ENCODE measurements at regions not wholly inside any gene's neighbourhood (a gene's known extent, or its start where the extent isn't known, plus 50 kb on each side); places are given as distances from the start of the nearest gene placed in this dataset.
A peak's percentile ranks its signal among the peaks of the same experiment; 100 is the strongest.
"Not testable (repeated sequence)": the region's sequence is repeated elsewhere in the genome, so short reads cannot be mapped to it uniquely, and the experiment has no call there.

- H3K4me1 Mint-ChIP-seq: no peaks in the 10 kb centered on the region
- no peak for DNase-seq
- CTCF ChIA-PET: no interaction called here
- H3K27me3 Mint-ChIP-seq: no peaks in the 10 kb centered on the region
- H3K4me3 Mint-ChIP-seq: no peak overlapping the region
- H3K36me3 Mint-ChIP-seq: no peaks in the 10 kb centered on the region
- H3K27ac Mint-ChIP-seq: no peak overlapping the region
- H3K9me3 Mint-ChIP-seq: no peaks in the 10 kb centered on the region
These were observed 53.5 kb upstream of the EPB41L4A start for GRCh38 chr5:112472614-112473013.

GRCh38 chr5:112473989-112474388 lies 54.9 kb upstream of the EPB41L4A start:
- Mint-ChIP-seq H3K36me3 (no peaks in the 10 kb centered on the region), H3K27me3 (peaks cover 4% of the 10 kb centered on the region), H3K9me3 (no peaks in the 10 kb centered on the region), H3K4me3 (no peak overlapping the region), H3K4me1 (no peaks in the 10 kb centered on the region), H3K27ac (no peak overlapping the region)
- CTCF ChIA-PET: no interaction called here
- DNase-seq: no peak

GRCh38 chr5:112475747-112476365 lies 56.8 kb upstream of the EPB41L4A start:
- CTCF ChIA-PET: no interaction called here
- Mint-ChIP-seq H3K27me3 (peaks cover 9% of the 10 kb centered on the region), H3K27ac (no peak overlapping the region), H3K4me1 (no peaks in the 10 kb centered on the region), H3K9me3 (no peaks in the 10 kb centered on the region), H3K4me3 (no peak overlapping the region), H3K36me3 (no peaks in the 10 kb centered on the region)
- DNase-seq: no peak

GRCh38 chr5:112479418-112479817 lies 60.3 kb upstream of the EPB41L4A start:
- no peaks in the 10 kb centered on the region for H3K36me3 Mint-ChIP-seq
- H3K27ac Mint-ChIP-seq: no peak overlapping the region
- peaks cover 16% of the 10 kb centered on the region for H3K27me3 Mint-ChIP-seq
- CTCF ChIA-PET: no interaction called here
- no peaks in the 10 kb centered on the region for H3K9me3 Mint-ChIP-seq
- no peak overlapping the region for H3K4me3 Mint-ChIP-seq
- no peaks in the 10 kb centered on the region for H3K4me1 Mint-ChIP-seq
- no peak for DNase-seq

- H3K27ac Mint-ChIP-seq: no peak overlapping the region
- no peak overlapping the region for H3K4me3 Mint-ChIP-seq
- H3K36me3 Mint-ChIP-seq: no peaks in the 10 kb centered on the region
- no peaks in the 10 kb centered on the region for H3K9me3 Mint-ChIP-seq
- CTCF ChIA-PET: interaction anchor here (1.9 kb wide), 1 partner anchor 278 kb away, joined by 5 read pairs; no protein-coding TSS in a partner anchor
- no peak for DNase-seq
- no peaks in the 10 kb centered on the region for H3K4me1 Mint-ChIP-seq
- peaks cover 16% of the 10 kb centered on the region for H3K27me3 Mint-ChIP-seq
These were observed 61.4 kb upstream of the EPB41L4A start for GRCh38 chr5:112480501-112480900.

GRCh38 chr5:112483704-112484103 lies 64.6 kb upstream of the EPB41L4A start:
- no peaks in the 10 kb centered on the region for H3K4me1 Mint-ChIP-seq
- H3K4me3 Mint-ChIP-seq: no peak overlapping the region
- no peaks in the 10 kb centered on the region for H3K9me3 Mint-ChIP-seq
- CTCF ChIA-PET: no interaction called here
- H3K27ac Mint-ChIP-seq: no peak overlapping the region
- DNase-seq: no peak
- peaks cover 15% of the 10 kb centered on the region for H3K27me3 Mint-ChIP-seq
- H3K36me3 Mint-ChIP-seq: no peaks in the 10 kb centered on the region

- CTCF ChIA-PET: no interaction called here
- Mint-ChIP-seq H3K9me3 (no peaks in the 10 kb centered on the region), H3K36me3 (no peaks in the 10 kb centered on the region), H3K27me3 (peaks cover 7% of the 10 kb centered on the region), H3K4me1 (no peaks in the 10 kb centered on the region), H3K4me3 (no peak overlapping the region), H3K27ac (no peak overlapping the region)
- no peak for DNase-seq
These were observed 66.9 kb upstream of the EPB41L4A start for GRCh38 chr5:112485934-112486355.

- H3K4me1 Mint-ChIP-seq: no peaks in the 10 kb centered on the region
- H3K27ac Mint-ChIP-seq: no peak overlapping the region
- no peak for DNase-seq
- H3K36me3 Mint-ChIP-seq: no peaks in the 10 kb centered on the region
- no peaks in the 10 kb centered on the region for H3K9me3 Mint-ChIP-seq
- peaks cover 9% of the 10 kb centered on the region for H3K27me3 Mint-ChIP-seq
- H3K4me3 Mint-ChIP-seq: no peak overlapping the region
- CTCF ChIA-PET: interaction anchor here (0.6 to 1.0 kb wide), 2 partner anchors 79 to 316 kb away, joined by 3 read pairs; no protein-coding TSS in a partner anchor
These were observed 72.2 kb upstream of the EPB41L4A start for GRCh38 chr5:112491257-112491656.

GRCh38 chr5:112492291-112492690 lies 73.2 kb upstream of the EPB41L4A start:
- Mint-ChIP-seq H3K36me3 (no peaks in the 10 kb centered on the region), H3K27ac (no peak overlapping the region), H3K9me3 (no peaks in the 10 kb centered on the region), H3K4me1 (no peaks in the 10 kb centered on the region), H3K27me3 (peaks cover 9% of the 10 kb centered on the region), H3K4me3 (no peak overlapping the region)
- peak; percentile 38 for DNase-seq
- CTCF ChIA-PET: interaction anchor here (0.6 to 1.0 kb wide), 4 partner anchors 29 to 317 kb away, joined by 3 read pairs; no protein-coding TSS in a partner anchor

- not testable (repeated sequence) for H3K9me3 Mint-ChIP-seq, H3K4me3 Mint-ChIP-seq, H3K36me3 Mint-ChIP-seq, H3K4me1 Mint-ChIP-seq, H3K27ac Mint-ChIP-seq, DNase-seq
- H3K27me3 Mint-ChIP-seq: peaks cover 14% of the 10 kb centered on the region
- CTCF ChIA-PET: interaction anchor here (0.5 kb wide), 1 partner anchor 287 kb away, joined by 3 read pairs; no protein-coding TSS in a partner anchor
These were observed 84.8 kb upstream of the EPB41L4A start for GRCh38 chr5:112503749-112504501.

GRCh38 chr5:112509097-112509496 lies 90.0 kb upstream of the EPB41L4A start:
- CTCF ChIA-PET, H3K9me3 Mint-ChIP-seq, H3K4me3 Mint-ChIP-seq, DNase-seq, H3K4me1 Mint-ChIP-seq, H3K27ac Mint-ChIP-seq, H3K36me3 Mint-ChIP-seq: not testable (repeated sequence)
- peaks cover 13% of the 10 kb centered on the region for H3K27me3 Mint-ChIP-seq

GRCh38 chr5:112511920-112512319 lies 92.8 kb upstream of the EPB41L4A start:
- no peaks in the 10 kb centered on the region for H3K36me3 Mint-ChIP-seq
- H3K4me1 Mint-ChIP-seq: no peaks in the 10 kb centered on the region
- H3K27ac Mint-ChIP-seq: no peak overlapping the region
- CTCF ChIA-PET: no interaction called here
- H3K27me3 Mint-ChIP-seq: peaks cover 17% of the 10 kb centered on the region
- no peak for DNase-seq
- H3K9me3 Mint-ChIP-seq: no peaks in the 10 kb centered on the region
- no peak overlapping the region for H3K4me3 Mint-ChIP-seq

GRCh38 chr5:112512901-112513300 lies 93.8 kb upstream of the EPB41L4A start:
- no peaks in the 10 kb centered on the region for H3K9me3 Mint-ChIP-seq
- no peak for DNase-seq
- CTCF ChIA-PET: no interaction called here
- H3K27me3 Mint-ChIP-seq: peaks cover 17% of the 10 kb centered on the region
- H3K27ac Mint-ChIP-seq: no peak overlapping the region
- no peaks in the 10 kb centered on the region for H3K4me1 Mint-ChIP-seq
- H3K4me3 Mint-ChIP-seq: no peak overlapping the region
- H3K36me3 Mint-ChIP-seq: no peaks in the 10 kb centered on the region

GRCh38 chr5:112514111-112514510 lies 95.0 kb upstream of the EPB41L4A start:
- CTCF ChIA-PET: no interaction called here
- no peaks in the 10 kb centered on the region for H3K4me1 Mint-ChIP-seq
- no peaks in the 10 kb centered on the region for H3K9me3 Mint-ChIP-seq
- H3K4me3 Mint-ChIP-seq: no peak overlapping the region
- no peak overlapping the region for H3K27ac Mint-ChIP-seq
- H3K36me3 Mint-ChIP-seq: no peaks in the 10 kb centered on the region
- DNase-seq: no peak
- H3K27me3 Mint-ChIP-seq: peaks cover 17% of the 10 kb centered on the region

GRCh38 chr5:112520474-112520873 lies 101.4 kb upstream of the EPB41L4A start:
- H3K9me3 Mint-ChIP-seq, H3K36me3 Mint-ChIP-seq, CTCF ChIA-PET, DNase-seq, H3K4me3 Mint-ChIP-seq: not testable (repeated sequence)
- Mint-ChIP-seq H3K27ac (peak overlapping the region; percentile 20), H3K4me1 (peaks cover 20% of the 10 kb centered on the region), H3K27me3 (peaks cover 30% of the 10 kb centered on the region)

Measured in activated naive CD4-positive, alpha-beta T cell treated with anti-CD3 and anti-CD28 coated beads, Interleukin-2, amount 10 ng/mL, durations not matched to agents 7 days and 5 days (primary cell).